Activated CD4-positive, alpha-beta T cell treated with anti-CD3 and anti-CD28 coated beads, Interleukin-2, amount 50 U/mL, for 24 hours (primary cell): ENCODE measurements at regions not wholly inside any gene's neighbourhood (a gene's known extent, or its start where the extent isn't known, plus 50 kb on each side); places are given as distances from the start of the nearest gene placed in this dataset.

Experiments
- DNase-seq, 2 donors: peaks; one replicate each; pipeline ENCODE4 v3.0.0-alpha.2; 2020; ENCODE audit warnings: low read depth in 1 of 2, low spot score in 1 of 2

GRCh38 chr5:124279146-124279876 lies 467.1 kb downstream of the ZNF608 start:
- no peak for DNase-seq

GRCh38 chr5:124278636-124279035 lies 467.8 kb downstream of the ZNF608 start:
- DNase-seq, result no peak

- DNase-seq, result no peak
These were observed 468.5 kb downstream of the ZNF608 start for GRCh38 chr5:124277767-124278545.

- DNase-seq, result no peak
These were observed 470.3 kb downstream of the ZNF608 start for GRCh38 chr5:124276166-124276565.

- no peak for DNase-seq
These were observed 471.5 kb downstream of the ZNF608 start for GRCh38 chr5:124274949-124275348.

- DNase-seq, result no peak
These were observed 481.9 kb downstream of the ZNF608 start for GRCh38 chr5:124264499-124264898.

- no peak for DNase-seq
These were observed 482.6 kb downstream of the ZNF608 start for GRCh38 chr5:124263680-124264491.

GRCh38 chr5:124262991-124263571 lies 483.4 kb downstream of the ZNF608 start:
- no peak for DNase-seq

- no peak for DNase-seq
These were observed 484.0 kb downstream of the ZNF608 start for GRCh38 chr5:124262470-124262869.

GRCh38 chr5:124261848-124262247 lies 484.6 kb downstream of the ZNF608 start:
- no peak for DNase-seq

GRCh38 chr5:124260921-124261515 lies 485.4 kb downstream of the ZNF608 start:
- DNase-seq, result no peak

GRCh38 chr5:124259017-124259416 lies 487.4 kb downstream of the ZNF608 start:
- DNase-seq, result no peak

GRCh38 chr5:124257048-124257447 lies 489.4 kb downstream of the ZNF608 start:
- DNase-seq, result no peak

GRCh38 chr5:124253203-124253810 lies 493.1 kb downstream of the ZNF608 start:
- no peak for DNase-seq

- DNase-seq, result no peak
These were observed 493.7 kb downstream of the ZNF608 start for GRCh38 chr5:124252747-124253146.

GRCh38 chr5:124252191-124252638 lies 494.2 kb downstream of the ZNF608 start:
- no peak for DNase-seq

- no peak for DNase-seq
These were observed 501.2 kb downstream of the ZNF608 start for GRCh38 chr5:124245276-124245675.

- DNase-seq, result no peak
These were observed 505.7 kb downstream of the ZNF608 start for GRCh38 chr5:124240732-124241131.

- DNase-seq, result no peak
These were observed 506.9 kb downstream of the ZNF608 start for GRCh38 chr5:124239572-124239971.

GRCh38 chr5:124238350-124238749 lies 508.1 kb downstream of the ZNF608 start:
- no peak for DNase-seq
